H9 (cell line): ENCODE measurements at regions not wholly inside any gene's neighbourhood (a gene's known extent, or its start where the extent isn't known, plus 50 kb on each side); places are given as distances from the start of the nearest gene placed in this dataset.

Experiments used
- DNase-seq: peaks from one replicate; pipeline ENCODE4 v3.0.0-alpha.2; 2017
- H2AFZ ChIP-seq: one replicate; pipeline ENCODE4 v1.6.1; 2013; ENCODE audit warnings: mild to moderate bottlenecking, low read length, control low read depth, moderate library complexity
- H2AK5ac ChIP-seq: 2 replicates; pipeline ENCODE4 v1.6.1; 2013; ENCODE audit warnings: low read length, control low read depth, mixed read lengths; ENCODE audit not compliant: insufficient read length
- H2BK120ac ChIP-seq: one replicate; pipeline ENCODE4 v1.6.1; 2013; ENCODE audit warnings: low read depth, mild to moderate bottlenecking, low read length, control low read depth, inconsistent platforms; ENCODE audit not compliant: poor library complexity, severe bottlenecking
- H2BK12ac ChIP-seq: 2 replicates; pipeline ENCODE4 v1.6.1; 2013; ENCODE audit warnings: low read length, control low read depth, mixed read lengths, low read depth; ENCODE audit not compliant: insufficient read length
- H2BK15ac ChIP-seq: 2 replicates; pipeline ENCODE4 v1.6.1; 2013; ENCODE audit warnings: low read depth, low read length, control low read depth
- H2BK20ac ChIP-seq: one replicate; pipeline ENCODE4 v1.6.1; 2013; ENCODE audit warnings: low read depth, mild to moderate bottlenecking, low read length, control low read depth, inconsistent platforms; ENCODE audit not compliant: poor library complexity, severe bottlenecking
- H2BK5ac ChIP-seq: 2 replicates; pipeline ENCODE4 v1.6.1; 2013; ENCODE audit warnings: low read length, control low read depth, mixed read lengths; ENCODE audit not compliant: insufficient read length
- H3K14ac ChIP-seq: 2 replicates; pipeline ENCODE4 v1.6.1; 2013; ENCODE audit warnings: low read length, control low read depth; ENCODE audit not compliant: insufficient read depth
- H3K18ac ChIP-seq: 2 replicates; pipeline ENCODE4 v1.6.1; 2013; ENCODE audit warnings: low read depth, mild to moderate bottlenecking, mixed read lengths, low read length, control low read depth; ENCODE audit not compliant: insufficient read length
- H3K23ac ChIP-seq: 2 replicates; pipeline ENCODE4 v1.6.1; 2013; ENCODE audit warnings: low read length, control low read depth, mixed read lengths, low read depth; ENCODE audit not compliant: insufficient read length
- H3K23me2 ChIP-seq: 2 replicates; pipeline ENCODE4 v1.6.1; 2013; ENCODE audit warnings: low read depth, mild to moderate bottlenecking, mixed read lengths, low read length, control low read depth; ENCODE audit not compliant: insufficient read length, poor library complexity, severe bottlenecking
- H3K27ac ChIP-seq: 2 replicates; pipeline ENCODE4 v1.5.1; 2013; ENCODE audit warnings: low read length, control low read depth, mixed read lengths, low read depth; ENCODE audit not compliant: insufficient read length
- H3K27me3 ChIP-seq: 2 replicates; pipeline ENCODE4 v1.6.1; 2013; ENCODE audit warnings: low read length, control low read depth, inconsistent platforms; ENCODE audit not compliant: insufficient read depth
- H3K4ac ChIP-seq: 2 replicates; pipeline ENCODE4 v1.6.1; 2013; ENCODE audit warnings: low read depth, mild to moderate bottlenecking, control low read depth, inconsistent platforms, low read length, moderate library complexity
- H3K4me1 ChIP-seq: 2 replicates; pipeline ENCODE4 v1.6.1; 2013; ENCODE audit warnings: low read length, control low read depth, inconsistent platforms; ENCODE audit not compliant: insufficient read depth
- H3K4me2 ChIP-seq: 2 replicates; pipeline ENCODE4 v1.6.1; 2013; ENCODE audit warnings: low read length, control low read depth, mixed read lengths; ENCODE audit not compliant: insufficient read length, insufficient read depth
- H3K56ac ChIP-seq: 2 replicates; pipeline ENCODE4 v1.6.1; 2013; ENCODE audit warnings: low read depth, mild to moderate bottlenecking, mixed read lengths, low read length, control low read depth; ENCODE audit not compliant: insufficient read length
- H3K79me1 ChIP-seq: 2 replicates; pipeline ENCODE4 v1.6.1; 2013; ENCODE audit warnings: low read depth, mild to moderate bottlenecking, moderate library complexity, low read length, control low read depth, inconsistent platforms; ENCODE audit not compliant: insufficient read depth, poor library complexity, severe bottlenecking
- H3K79me2 ChIP-seq: 2 replicates; pipeline ENCODE4 v1.6.1; 2013; ENCODE audit warnings: low read length, control low read depth, inconsistent platforms; ENCODE audit not compliant: insufficient read depth
- H3K9ac ChIP-seq: 2 replicates; pipeline ENCODE4 v1.6.1; 2013; ENCODE audit warnings: low read length, control low read depth, mixed read lengths; ENCODE audit not compliant: insufficient read length; ENCODE audit errors: extremely low read depth
- H3K9me3 ChIP-seq: one replicate; pipeline ENCODE4 v1.6.1; 2013; ENCODE audit warnings: low read depth, low read length, inconsistent platforms; ENCODE audit not compliant: control insufficient read depth
- H3T11ph ChIP-seq: one replicate; pipeline ENCODE4 v1.6.1; 2013; ENCODE audit warnings: mild to moderate bottlenecking, low read length, control low read depth, inconsistent platforms
- H4K20me1 ChIP-seq: one replicate; pipeline ENCODE4 v1.6.1; 2013; ENCODE audit not compliant: control insufficient read depth, insufficient read length, insufficient read depth
- H4K5ac ChIP-seq: 2 replicates; pipeline ENCODE4 v1.6.1; 2013; ENCODE audit warnings: low read depth, mild to moderate bottlenecking, mixed read lengths, low read length, control low read depth; ENCODE audit not compliant: insufficient read length
- H4K8ac ChIP-seq: replicated peaks from 2 replicates; pipeline ENCODE4 v1.6.1; 2013; ENCODE audit warnings: low read length, control low read depth, mixed read lengths, low read depth; ENCODE audit not compliant: insufficient read length
- H4K91ac ChIP-seq: 2 replicates; pipeline ENCODE4 v1.6.1; 2013; ENCODE audit warnings: low read depth, mild to moderate bottlenecking, moderate library complexity, mixed read lengths, low read length, control low read depth; ENCODE audit not compliant: insufficient read length
- H3K27ac Mint-ChIP-seq, 3 experiments: 2 replicates in 2 of 3; 3 replicates in 1 of 3; pipeline ENCODE4 v1.8.0; 2020 to 2021; ENCODE audit warnings: mixed read lengths in 3 of 3, mild to moderate bottlenecking in 1 of 3, moderate library complexity in 1 of 3
- H3K27me3 Mint-ChIP-seq: 2 replicates; pipeline ENCODE4 v1.8.0; 2021; ENCODE audit warnings: low read depth, mild to moderate bottlenecking, moderate library complexity, mixed read lengths
- H3K36me3 Mint-ChIP-seq, 3 experiments: 2 replicates in 2 of 3; 3 replicates in 1 of 3; pipeline ENCODE4 v1.8.0; 2020 to 2021; ENCODE audit warnings: low read depth in 3 of 3, mixed read lengths in 3 of 3; ENCODE audit not compliant: insufficient read depth in 1 of 3
- H3K4me1 Mint-ChIP-seq, 2 experiments: 2 replicates each; pipeline ENCODE4 v1.8.0; 2020; ENCODE audit warnings: mixed read lengths in 2 of 2
- H3K4me3 Mint-ChIP-seq, 2 experiments: 2 replicates in 1 of 2; 3 replicates in 1 of 2; pipeline ENCODE4 v1.8.0; 2020 to 2021; ENCODE audit warnings: mild to moderate bottlenecking in 2 of 2, mixed read lengths in 2 of 2, moderate library complexity in 1 of 2
- H3K9me3 Mint-ChIP-seq, 2 experiments: 2 replicates in 1 of 2; 3 replicates in 1 of 2; pipeline ENCODE4 v1.8.0; 2020; ENCODE audit warnings: mild to moderate bottlenecking in 2 of 2, mixed read lengths in 2 of 2, moderate library complexity in 1 of 2
- CTCF ChIP-seq: fragments of 200-600 bp; sonication (generic); conservative IDR thresholded peaks from 3 replicates; pipeline ENCODE4 v1.8.0; 2021; ENCODE audit warnings: antibody characterized with exemption, mild to moderate bottlenecking
- WGBS: extraction: QIAGEN DNeasy Blood & Tissue Kit; methylation state at CpG from one replicate; pipeline ENCODE4 v1.1.7; 2013; ENCODE audit warnings: missing lambda C conversion rate, low lambda C conversion rate, mixed read lengths; ENCODE audit not compliant: insufficient read length; ENCODE audit errors: extremely low coverage; 5-methylcytosine and 5-hydroxymethylcytosine counted together

- Histone ChIP-seq H3K79me2 (no peaks in the 10 kb centered on the region), H3K4ac (no peak overlapping the region), H3K79me1 (no peaks in the 10 kb centered on the region), H4K5ac (no peak overlapping the region), H4K20me1 (no peaks in the 10 kb centered on the region), H4K8ac (no peak overlapping the region), H2BK120ac (no peak overlapping the region), H3K56ac (no peak overlapping the region), H2BK15ac (no peak overlapping the region), H3K9ac (no peak overlapping the region), H2BK20ac (no peak overlapping the region), H3K23ac (no peak overlapping the region), H2BK5ac (no peak overlapping the region), H4K91ac (no peak overlapping the region), H3K9me3 (no peaks in the 10 kb centered on the region), H3K4me1 (peaks cover 9% of the 10 kb centered on the region; the same call in 1 of the 2 replicates), H3K27ac (no peak overlapping the region), H3K14ac (no peak overlapping the region), H3K27me3 (no peaks in the 10 kb centered on the region), H2AFZ (no peak overlapping the region), H3K18ac (no peak overlapping the region), H2BK12ac (no peak overlapping the region), H3K23me2 (no peaks in the 10 kb centered on the region), H3T11ph (no peak overlapping the region), H2AK5ac (no peak overlapping the region), H3K4me2 (no peak overlapping the region)
- Mint-ChIP-seq H3K27me3 (peaks cover 7% of the 10 kb centered on the region), H3K27ac (no peak overlapping the region), H3K9me3 (no peaks in the 10 kb centered on the region; a peak in 1 of 5 replicates), H3K4me1 (peaks cover 20 to 29% of the 10 kb centered on the region in 2 experiments), H3K4me3 (no peak overlapping the region), H3K36me3 (0 out of 7 replicates have a peak, but pooled peaks cover 0 to 7% (median 0%) of the 10 kb centered on the region in 3 experiments)
- TF ChIP-seq CTCF, result no peak
- DNase-seq, result no peak
- WGBS, result no CpG with 5 or more reads among the region's 3 CpGs
These were observed 152.4 kb downstream of the RAB11FIP2 start for GRCh38 chr10:117894339-117894738.
